SJSA1 (cell line): ENCODE measurements at regions not wholly inside any gene's neighbourhood (a gene's known extent, or its start where the extent isn't known, plus 50 kb on each side); places are given as distances from the start of the nearest gene placed in this dataset.

ENCODE experiments used
- DNase-seq, 2 experiments: peaks; one replicate each; pipeline ENCODE4 v3.0.0-alpha.2; 2015 to 2020; ENCODE audit warnings: low spot score in 2 of 2, low read depth in 1 of 2
- H3K27ac ChIP-seq: fragments of 250-450 bp; sonication (Bioruptor Pico); 2 replicates; pipeline ENCODE4 v1.5.1; 2020; ENCODE audit warnings: mild to moderate bottlenecking, moderate library complexity
- H3K27me3 ChIP-seq: fragments of 250-450 bp; sonication (Bioruptor Pico); replicated peaks from 2 replicates; pipeline ENCODE4 v1.5.1; 2020; ENCODE audit warnings: mild to moderate bottlenecking, moderate library complexity
- H3K36me3 ChIP-seq: fragments of 250-450 bp; sonication (Bioruptor Pico); 2 replicates; pipeline ENCODE4 v1.5.1; 2020; ENCODE audit warnings: mild to moderate bottlenecking
- H3K4me1 ChIP-seq: fragments of 250-450 bp; sonication (Bioruptor Pico); replicated peaks from 2 replicates; pipeline ENCODE4 v1.6.1; 2021; ENCODE audit warnings: mild to moderate bottlenecking
- H3K4me3 ChIP-seq: fragments of 250-450 bp; sonication (Bioruptor Pico); 2 replicates; pipeline ENCODE4 v1.5.1; 2020; ENCODE audit warnings: mild to moderate bottlenecking
- H3K9me3 ChIP-seq: fragments of 250-450 bp; sonication (Bioruptor Pico); replicated peaks from 2 replicates; pipeline ENCODE4 v1.5.1; 2020; ENCODE audit warnings: mild to moderate bottlenecking

- no peaks in the 10 kb centered on the region for H3K27me3 ChIP-seq
- H3K9me3 ChIP-seq = peaks cover 14% of the 10 kb centered on the region
- H3K36me3 ChIP-seq = peaks cover 10% of the 10 kb centered on the region
- peaks cover 44% of the 10 kb centered on the region for H3K4me1 ChIP-seq
- H3K4me3 ChIP-seq = no peak overlapping the region
- peak; percentile 62 to 70 for DNase-seq
- H3K27ac ChIP-seq = peak overlapping the region; percentile 79
These were observed 1161.1 kb downstream of the BRD1 start for GRCh38 chr22:48666620-48667019.

GRCh38 chr22:48665311-48665995, 1162.2 kb downstream of the BRD1 start:
- H3K4me3 ChIP-seq = no peak overlapping the region
- no peaks in the 10 kb centered on the region for H3K27me3 ChIP-seq
- peak in 1 of 2 experiments; percentile 61 for DNase-seq
- H3K27ac ChIP-seq = peak overlapping the region; percentile 79
- H3K36me3 ChIP-seq = peaks cover 10% of the 10 kb centered on the region
- peaks cover 52% of the 10 kb centered on the region for H3K4me1 ChIP-seq
- peaks cover 12% of the 10 kb centered on the region for H3K9me3 ChIP-seq

- Histone ChIP-seq H3K27me3 (no peaks in the 10 kb centered on the region), H3K4me3 (no peak overlapping the region), H3K4me1 (peaks cover 52% of the 10 kb centered on the region), H3K36me3 (peaks cover 10% of the 10 kb centered on the region), H3K9me3 (peaks cover 12% of the 10 kb centered on the region), H3K27ac (peak overlapping the region; percentile 79)
- no peak for DNase-seq
These were observed 1163.1 kb downstream of the BRD1 start for GRCh38 chr22:48664586-48664985.

DNA sequence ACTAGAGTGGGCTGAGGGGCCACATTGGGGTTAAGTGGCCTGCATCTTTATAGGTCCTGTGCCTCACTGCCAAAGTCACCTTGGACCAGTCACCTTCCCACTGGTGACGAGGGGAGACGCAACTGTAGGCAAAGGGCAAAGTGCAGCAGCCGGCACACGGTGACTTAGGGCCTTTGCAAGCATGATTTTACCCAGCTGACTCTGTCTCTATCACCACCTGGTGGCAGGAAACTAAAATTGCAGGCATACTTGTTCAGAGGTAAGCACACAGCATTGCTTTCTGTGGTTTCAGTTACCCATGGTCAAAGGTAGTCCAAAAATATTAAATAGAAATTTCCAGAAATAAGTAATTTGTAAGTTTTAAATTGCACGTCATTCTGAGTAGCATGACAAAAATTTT, 1164.4 kb downstream of the BRD1 start:
- H3K27me3 ChIP-seq = no peaks in the 10 kb centered on the region
- peaks cover 56% of the 10 kb centered on the region for H3K4me1 ChIP-seq
- H3K36me3 ChIP-seq = peaks cover 10% of the 10 kb centered on the region
- DNase-seq = no peak
- H3K4me3 ChIP-seq = no peak overlapping the region
- peaks cover 12% of the 10 kb centered on the region for H3K9me3 ChIP-seq
- H3K27ac ChIP-seq = peak overlapping the region; percentile 19

DNA sequence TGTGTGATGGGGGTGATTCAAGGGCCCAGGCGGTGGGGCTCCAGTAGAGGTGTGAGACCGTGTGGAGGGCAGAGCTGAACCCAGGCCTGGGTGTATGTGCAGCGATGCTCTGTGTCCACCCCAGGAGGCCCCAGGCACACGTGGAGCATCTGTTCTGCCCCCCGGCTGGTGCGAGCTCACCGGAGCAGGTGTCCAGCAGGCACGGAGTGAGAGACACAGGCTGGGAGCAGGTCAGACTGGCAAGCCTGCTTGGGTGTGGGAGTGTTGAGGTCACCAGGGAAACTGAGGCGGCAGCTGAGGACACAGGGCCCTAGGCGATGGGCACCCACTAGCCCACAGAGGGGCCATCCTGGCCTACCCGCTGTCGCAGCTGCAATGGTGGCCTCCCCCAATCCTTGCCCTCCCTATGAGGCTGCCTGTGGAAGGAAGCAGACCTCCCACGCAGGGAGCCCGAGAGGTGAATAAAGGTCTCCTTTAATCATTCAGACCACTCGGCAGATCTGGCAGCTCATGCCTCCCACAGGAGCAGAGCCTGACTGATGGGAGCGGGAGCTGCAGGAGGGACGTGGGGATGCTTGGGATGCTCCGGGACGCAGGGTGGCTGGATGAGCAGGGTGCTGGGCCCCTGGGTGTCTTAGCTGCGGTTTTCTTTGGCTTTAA, 1165.1 kb downstream of the BRD1 start:
- Histone ChIP-seq H3K27me3 (no peaks in the 10 kb centered on the region), H3K4me1 (peaks cover 56% of the 10 kb centered on the region), H3K36me3 (peaks cover 10% of the 10 kb centered on the region), H3K27ac (peak overlapping the region; percentile 19; the same call in 1 of the 2 replicates), H3K4me3 (no peak overlapping the region), H3K9me3 (peaks cover 12% of the 10 kb centered on the region)
- DNase-seq = peak; percentile 85 to 92

- DNase-seq = no peak
- Histone ChIP-seq H3K4me3 (no peak overlapping the region), H3K27me3 (no peaks in the 10 kb centered on the region), H3K9me3 (peaks cover 12% of the 10 kb centered on the region), H3K4me1 (peaks cover 56% of the 10 kb centered on the region), H3K36me3 (peaks cover 10% of the 10 kb centered on the region), H3K27ac (no peak overlapping the region)
These were observed 1165.7 kb downstream of the BRD1 start for GRCh38 chr22:48661984-48662383.

DNA sequence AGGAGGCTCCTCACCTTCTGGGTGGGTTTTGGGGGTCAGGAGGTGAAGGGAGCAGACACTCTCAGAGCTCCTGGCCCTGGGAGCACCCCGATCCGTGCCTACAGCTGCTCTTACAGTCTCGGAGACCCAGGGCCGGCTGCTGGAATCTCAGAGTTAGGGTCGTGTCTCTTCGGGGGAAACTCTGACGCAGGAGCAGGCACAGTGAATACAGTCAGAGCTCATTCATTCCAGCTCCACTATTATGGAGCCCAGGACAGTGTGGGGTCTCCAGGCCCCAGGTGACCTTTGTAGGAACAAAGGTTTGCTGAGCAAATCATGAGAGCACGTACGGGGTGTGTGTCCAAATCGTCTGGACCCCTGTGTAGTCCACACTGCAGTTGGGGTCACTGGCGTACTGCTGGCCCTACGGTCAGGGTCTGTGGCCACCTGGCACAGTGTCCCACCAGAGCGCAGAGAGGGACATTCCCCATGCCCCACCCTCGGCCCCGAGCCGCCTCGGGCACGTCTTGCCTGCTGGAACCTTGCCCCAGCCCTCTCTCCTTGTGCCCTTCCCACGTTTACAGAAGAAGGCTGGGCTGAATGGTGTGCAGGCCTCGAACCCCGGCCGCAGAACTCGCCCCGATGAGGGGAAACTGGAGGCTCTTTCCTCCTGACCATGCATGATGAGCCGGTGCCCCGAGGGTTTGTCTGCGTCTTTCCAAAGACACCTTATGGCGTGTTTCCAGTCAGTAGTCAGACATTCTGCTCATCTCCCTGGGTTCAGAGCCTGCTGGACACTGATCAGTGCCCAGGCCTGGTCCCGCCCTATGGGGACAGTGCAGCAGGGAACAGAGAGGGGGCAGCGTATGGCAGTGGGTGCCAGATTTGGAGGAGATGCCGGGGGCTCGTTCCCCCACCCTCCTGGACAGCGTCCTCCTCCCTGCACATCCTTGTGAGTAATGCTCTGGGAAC, 1166.6 kb downstream of the BRD1 start:
- peaks cover 47% of the 10 kb centered on the region for H3K4me1 ChIP-seq
- H3K4me3 ChIP-seq = no peak overlapping the region
- H3K9me3 ChIP-seq = peaks cover 12% of the 10 kb centered on the region
- peaks cover 10% of the 10 kb centered on the region for H3K36me3 ChIP-seq
- H3K27ac ChIP-seq = no peak overlapping the region
- DNase-seq = peak in 1 of 2 experiments; percentile 36
- no peaks in the 10 kb centered on the region for H3K27me3 ChIP-seq

GRCh38 chr22:48660104-48660789, 1167.4 kb downstream of the BRD1 start:
- H3K27ac ChIP-seq = no peak overlapping the region
- H3K4me1 ChIP-seq = peaks cover 41% of the 10 kb centered on the region
- peaks cover 12% of the 10 kb centered on the region for H3K9me3 ChIP-seq
- no peaks in the 10 kb centered on the region for H3K27me3 ChIP-seq
- H3K36me3 ChIP-seq = peaks cover 10% of the 10 kb centered on the region
- no peak for DNase-seq
- H3K4me3 ChIP-seq = no peak overlapping the region

DNA sequence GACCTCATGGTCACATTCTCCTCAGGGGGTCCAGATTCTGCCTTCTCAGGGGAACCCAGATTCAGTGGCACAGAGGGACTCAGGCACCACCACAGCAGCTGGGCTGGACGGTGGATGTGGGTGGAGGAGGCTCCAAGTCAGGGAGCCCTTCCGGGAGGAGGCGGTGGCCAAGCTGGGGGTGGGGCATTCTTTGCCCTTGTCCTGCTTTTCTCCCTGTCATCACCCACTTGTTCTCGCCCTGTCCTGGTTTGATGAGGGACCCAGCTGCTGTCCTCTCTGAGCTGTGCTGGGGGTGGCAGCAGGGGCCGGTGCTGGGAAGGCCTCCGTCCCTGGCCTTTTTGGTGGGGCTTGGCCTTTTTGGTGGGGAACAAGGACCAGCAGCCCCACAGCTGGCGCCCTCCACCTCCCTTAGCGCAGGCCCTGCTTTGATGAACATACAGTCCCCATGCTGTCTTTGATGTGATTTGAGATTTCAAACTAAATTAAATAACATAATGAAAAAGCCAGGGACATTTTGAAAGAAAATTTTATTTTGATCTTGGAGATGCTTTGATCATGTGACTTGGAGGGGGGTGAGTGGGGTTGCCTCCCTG, 1168.2 kb downstream of the BRD1 start:
- H3K9me3 ChIP-seq = peaks cover 12% of the 10 kb centered on the region

DNA sequence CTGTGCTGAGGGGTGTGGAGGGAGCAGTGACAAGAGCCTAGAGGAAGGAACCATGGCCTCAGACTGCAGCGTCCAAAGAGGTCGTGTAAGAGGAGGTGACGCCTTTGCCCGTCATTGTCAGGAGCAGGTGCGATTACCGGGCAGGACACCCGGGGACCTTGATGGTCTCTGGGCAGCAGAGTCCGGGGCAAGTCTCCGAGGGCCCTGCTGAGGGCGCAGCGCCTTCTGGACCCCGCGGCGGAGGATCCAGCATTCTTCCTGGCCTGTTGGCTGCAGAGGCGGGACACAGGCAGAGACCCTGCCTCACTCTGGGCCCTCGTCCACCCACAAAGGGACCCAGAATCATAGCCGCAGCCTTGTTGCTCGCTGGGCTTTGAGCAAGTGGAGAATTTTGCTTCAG, 1168.8 kb downstream of the BRD1 start:
- peaks cover 8% of the 10 kb centered on the region for H3K9me3 ChIP-seq
- peaks cover 5% of the 10 kb centered on the region for H3K36me3 ChIP-seq
- no peak for DNase-seq
- no peak overlapping the region for H3K27ac ChIP-seq
- no peak overlapping the region for H3K4me3 ChIP-seq
- H3K4me1 ChIP-seq = peaks cover 49% of the 10 kb centered on the region
- no peaks in the 10 kb centered on the region for H3K27me3 ChIP-seq

More for the DNA sequence above, 1168.2 kb downstream of the BRD1 start:
- no peaks in the 10 kb centered on the region for H3K27me3 ChIP-seq
- no peak overlapping the region for H3K27ac ChIP-seq
- H3K4me1 ChIP-seq = peaks cover 43% of the 10 kb centered on the region
- H3K4me3 ChIP-seq = no peak overlapping the region
- DNase-seq = no peak
- H3K36me3 ChIP-seq = peaks cover 10% of the 10 kb centered on the region

- DNase-seq = no peak
- no peaks in the 10 kb centered on the region; the same call in 1 of the 2 replicates for H3K36me3 ChIP-seq
- peaks cover 2% of the 10 kb centered on the region for H3K9me3 ChIP-seq
- H3K4me3 ChIP-seq = no peak overlapping the region
- no peak overlapping the region for H3K27ac ChIP-seq
- peaks cover 50% of the 10 kb centered on the region for H3K4me1 ChIP-seq
- H3K27me3 ChIP-seq = no peaks in the 10 kb centered on the region
These were observed 1169.4 kb downstream of the BRD1 start for GRCh38 chr22:48658246-48658645.

DNA sequence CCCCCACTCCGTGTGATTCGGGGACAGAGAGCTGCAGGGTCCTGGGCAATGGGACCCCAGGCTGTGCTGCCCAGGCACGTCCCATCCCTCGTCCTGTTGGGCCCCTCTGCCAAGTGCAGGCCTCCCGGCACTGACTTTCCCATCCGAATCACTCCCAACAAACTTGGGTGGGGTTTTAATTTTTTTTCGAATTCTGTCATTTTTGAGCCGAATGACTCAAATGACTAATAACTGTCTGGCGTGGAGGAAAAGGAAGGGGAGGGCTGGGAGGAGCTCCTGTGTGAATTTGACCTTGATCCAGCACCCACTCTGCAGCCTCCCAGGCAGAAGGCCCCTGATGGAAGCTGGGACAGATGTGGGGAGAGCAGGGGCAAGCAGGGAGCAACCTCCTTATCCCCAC, 1173.2 kb downstream of the BRD1 start:
- no peaks in the 10 kb centered on the region; the same call in 1 of the 2 replicates for H3K36me3 ChIP-seq
- peak overlapping the region; percentile 54 for H3K27ac ChIP-seq
- peak in 1 of 2 experiments; percentile 76 for DNase-seq
- no peaks in the 10 kb centered on the region for H3K27me3 ChIP-seq
- H3K4me3 ChIP-seq = no peak overlapping the region
- H3K4me1 ChIP-seq = peaks cover 46% of the 10 kb centered on the region
- H3K9me3 ChIP-seq = no peaks in the 10 kb centered on the region

DNA sequence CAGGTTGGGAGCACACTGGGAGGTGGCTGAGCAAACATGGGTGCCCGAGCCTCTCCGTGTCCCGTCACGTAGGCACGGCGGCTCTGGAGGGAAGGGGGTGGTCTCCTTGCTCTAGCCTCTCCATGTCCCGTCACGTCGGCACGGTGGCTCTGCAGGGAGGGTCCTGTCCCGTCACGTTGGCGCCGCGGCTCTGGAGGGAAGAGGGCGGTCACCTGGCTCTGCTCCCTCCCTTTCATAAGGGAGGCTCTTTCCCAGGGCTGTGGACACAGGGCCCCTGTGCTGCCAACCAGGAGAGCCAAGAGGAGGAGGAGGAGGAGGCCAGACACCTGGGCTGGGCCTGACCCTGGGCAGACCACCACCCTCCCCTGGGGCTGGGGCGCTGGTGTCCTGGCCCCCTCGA, 1173.7 kb downstream of the BRD1 start:
- Histone ChIP-seq H3K4me1 (peaks cover 42% of the 10 kb centered on the region), H3K9me3 (no peaks in the 10 kb centered on the region), H3K36me3 (no peaks in the 10 kb centered on the region; the same call in 1 of the 2 replicates), H3K27me3 (no peaks in the 10 kb centered on the region), H3K4me3 (no peak overlapping the region), H3K27ac (peak overlapping the region; percentile 54)
- no peak for DNase-seq
